Stimulated activated CD4-positive, alpha-beta T cell treated with anti-CD3 and anti-CD28 coated beads, Interleukin-4, amount 100 ng/mL, for 48 hours (primary cell): ENCODE measurements at regions not wholly inside any gene's neighbourhood (a gene's known extent, or its start where the extent isn't known, plus 50 kb on each side); places are given as distances from the start of the nearest gene placed in this dataset.

Experiments used
- DNase-seq, 2 donors: peaks; one replicate each; pipeline ENCODE4 v3.0.0-alpha.2; 2020; ENCODE audit warnings: low read depth in 2 of 2

DNA sequence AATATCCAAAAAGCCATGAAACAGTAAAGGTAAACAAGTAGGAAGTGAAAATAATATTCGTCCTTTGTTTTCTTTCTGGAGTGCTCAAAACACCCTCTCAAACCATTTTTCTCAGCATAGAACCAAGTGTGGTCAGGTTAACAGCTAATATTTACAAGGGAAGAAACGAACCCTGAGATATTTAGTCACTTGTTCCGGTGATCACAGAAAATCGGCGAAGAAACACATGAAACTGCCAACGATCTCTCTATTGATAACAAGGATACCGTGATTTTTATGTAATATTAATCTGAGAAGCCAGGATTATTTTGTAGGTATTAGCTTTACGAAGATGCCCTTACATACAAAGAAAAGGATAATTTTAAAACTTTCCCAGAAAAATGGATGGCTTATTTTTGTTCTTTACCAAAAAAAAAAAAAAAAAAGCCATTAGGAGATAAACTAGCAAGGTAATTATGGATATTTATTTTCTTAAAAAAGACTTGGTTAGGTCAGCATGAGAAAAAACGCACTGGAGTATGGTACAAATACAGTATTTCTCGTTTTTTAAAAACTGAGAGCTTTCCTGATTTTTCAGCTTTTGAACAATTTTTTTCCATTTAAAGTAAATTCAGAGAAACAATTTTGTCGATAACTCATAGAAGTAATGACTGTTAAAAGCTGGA, 107.3 kb upstream of the HNRNPU start:
- no peak for DNase-seq

DNA sequence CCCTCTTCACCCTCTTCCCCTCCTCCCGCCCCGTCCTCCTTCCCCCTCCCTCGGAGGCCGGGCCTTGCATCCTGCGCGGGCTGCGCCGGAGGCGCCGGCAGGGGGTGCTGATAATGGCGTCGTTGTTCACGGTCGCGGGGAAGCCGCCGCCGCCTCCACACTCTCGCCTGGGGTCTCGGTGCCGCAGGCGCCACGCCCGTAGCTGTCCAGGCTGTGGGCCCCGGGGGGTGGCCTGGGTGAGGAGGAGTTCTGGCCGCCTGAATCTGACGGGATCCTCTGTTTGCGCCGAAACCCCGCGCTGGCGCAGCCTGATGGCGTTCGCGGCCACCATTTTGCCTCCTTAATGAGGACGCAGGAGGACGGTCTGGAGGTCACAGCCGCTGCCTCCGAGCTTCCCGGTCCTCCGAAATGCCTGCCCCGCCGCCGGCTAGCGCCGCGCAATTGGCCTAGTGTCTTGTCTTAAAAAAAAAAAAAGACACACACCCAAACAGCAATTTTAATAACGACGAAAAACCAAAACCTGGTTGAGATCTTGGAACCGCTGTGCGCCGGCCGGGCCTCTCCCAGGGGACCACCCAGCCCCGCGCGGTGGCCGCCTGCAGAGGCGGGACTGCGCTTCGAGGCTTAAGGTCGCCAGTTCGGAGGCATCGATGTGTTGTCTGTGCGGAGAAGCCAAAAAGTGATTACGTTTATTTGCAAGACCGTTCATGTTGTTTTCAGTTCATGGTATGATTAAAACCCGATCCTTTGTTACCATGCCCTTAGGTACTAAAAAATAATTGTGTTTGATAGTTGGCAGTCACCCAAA, 106.6 kb upstream of the HNRNPU start:
- DNase-seq: peak; percentile 82 to 91

DNA sequence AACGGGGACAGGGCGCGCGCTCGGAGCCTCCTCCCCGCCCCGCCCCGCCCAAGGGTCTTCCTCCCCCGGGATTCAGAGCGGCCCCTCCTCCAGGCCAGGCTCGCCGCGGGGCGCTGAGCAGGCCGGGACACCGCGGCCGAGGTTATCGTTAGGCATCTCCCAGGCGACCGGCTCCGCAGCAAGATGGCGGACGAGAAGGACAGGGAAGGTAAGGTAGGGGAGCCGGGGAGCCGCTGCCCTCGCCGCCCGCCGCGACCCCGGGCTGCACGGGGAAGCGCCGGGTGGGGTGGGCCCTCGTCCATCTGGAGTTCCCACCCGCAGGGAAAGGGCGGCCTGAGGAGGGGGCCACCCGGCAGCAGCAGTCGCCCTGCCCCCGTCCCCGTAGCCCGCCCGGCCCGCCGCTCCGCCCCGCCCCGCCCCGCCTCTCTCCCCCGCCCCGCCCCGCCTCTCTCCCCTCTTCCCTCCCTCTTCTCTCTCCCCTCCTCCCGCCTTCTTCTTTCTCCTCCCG, 105.9 kb upstream of the HNRNPU start:
- peak; percentile 52 to 67 for DNase-seq

DNA sequence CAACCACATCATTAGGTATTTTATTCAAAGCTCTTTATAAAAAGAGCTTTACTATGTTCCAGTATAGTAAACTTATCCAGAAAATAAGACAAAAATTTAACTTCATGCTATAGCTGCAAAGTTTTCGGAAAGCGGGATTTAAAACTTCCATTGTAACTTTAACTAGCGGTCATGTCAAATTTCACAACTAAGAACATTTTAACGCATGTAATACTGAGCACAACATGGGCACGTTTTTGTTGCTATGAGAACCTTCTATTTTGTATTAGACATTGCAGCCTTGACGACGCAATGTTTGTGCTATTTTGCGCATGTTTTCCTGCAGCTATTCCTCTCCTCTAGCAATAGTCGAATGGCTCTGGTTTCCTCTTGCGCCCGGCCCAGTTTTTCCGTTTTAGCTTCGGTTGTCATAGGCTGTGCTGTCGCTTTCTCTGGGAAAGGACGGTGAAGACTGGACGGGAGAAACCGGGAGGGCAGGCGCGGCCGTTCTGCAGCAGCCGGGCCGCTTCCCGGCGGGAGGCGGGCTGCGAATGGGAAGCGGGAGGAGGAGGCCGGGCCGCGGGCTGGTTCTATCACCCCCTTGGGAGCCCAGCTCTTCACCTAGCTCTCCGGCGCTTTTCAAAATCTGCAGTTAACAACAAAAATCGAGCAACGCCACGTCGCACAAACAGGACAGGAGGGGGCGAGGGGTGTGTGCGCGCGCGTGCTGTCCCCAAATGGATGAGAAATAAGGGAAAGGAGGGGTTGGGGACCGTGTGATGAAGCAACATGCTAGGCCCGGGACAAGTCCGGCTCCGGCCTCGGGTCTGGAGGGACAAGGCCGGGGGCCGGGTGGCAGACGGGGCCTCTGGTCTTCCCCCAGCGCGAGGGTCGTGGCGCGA, 105.3 kb upstream of the HNRNPU start:
- DNase-seq: peak; percentile 24 to 38

DNA sequence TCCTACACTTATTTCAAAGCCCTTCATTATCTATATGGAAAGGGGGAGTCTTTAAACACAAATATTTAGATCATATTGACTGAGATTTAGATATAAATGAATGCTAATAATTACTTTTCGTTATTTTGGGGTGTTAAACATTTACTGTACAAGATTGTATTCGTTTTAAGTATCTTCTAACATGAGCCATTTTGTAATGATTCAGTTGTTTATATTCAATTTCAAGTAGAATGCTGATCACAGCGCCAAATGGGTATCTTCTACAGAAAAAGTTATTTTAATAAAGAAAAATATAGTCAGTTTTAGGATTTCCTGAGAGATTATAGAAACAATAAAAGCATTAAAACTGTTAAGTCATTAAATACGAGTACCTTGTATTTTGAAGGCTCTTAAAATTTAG, 104.5 kb upstream of the HNRNPU start:
- no peak for DNase-seq

DNA sequence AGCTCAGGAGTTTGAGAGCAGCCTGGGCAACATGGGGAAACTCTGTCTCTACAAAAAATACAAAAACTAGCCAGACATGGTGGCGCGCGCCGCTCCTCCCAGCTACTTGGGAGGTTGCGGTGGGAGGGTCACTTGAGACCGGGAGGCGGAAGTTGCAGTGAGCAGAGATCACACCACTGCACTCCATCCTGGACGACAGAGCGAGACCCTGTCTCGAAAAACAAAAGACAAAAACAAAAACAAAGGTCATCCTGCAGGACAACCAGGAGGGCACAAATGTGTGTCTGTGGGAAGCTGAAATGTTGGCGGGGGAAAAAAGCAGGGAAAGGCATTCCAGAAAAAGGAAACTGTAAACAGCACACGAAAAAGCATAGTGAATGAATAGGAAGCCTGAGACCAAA, 104.1 kb upstream of the HNRNPU start:
- no peak for DNase-seq

DNA sequence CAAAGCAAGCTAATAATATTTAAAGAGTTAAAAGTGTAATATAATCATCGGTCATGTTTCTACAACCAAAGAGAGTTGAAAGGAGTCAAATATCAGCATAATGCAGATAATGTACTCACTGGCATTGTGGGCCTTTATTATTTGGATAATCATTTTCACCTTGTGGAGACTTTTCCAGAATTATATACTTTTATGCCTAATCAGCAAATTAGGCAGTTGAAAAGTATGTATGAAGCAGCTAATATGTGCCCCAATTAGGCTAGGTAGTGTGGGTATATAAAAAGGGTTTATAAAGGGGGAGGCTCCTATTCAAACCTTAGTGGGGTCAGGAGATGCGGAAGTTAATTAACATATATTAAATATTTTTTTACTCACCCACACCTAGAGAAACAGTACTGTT, 102.8 kb upstream of the HNRNPU start:
- no peak for DNase-seq

DNA sequence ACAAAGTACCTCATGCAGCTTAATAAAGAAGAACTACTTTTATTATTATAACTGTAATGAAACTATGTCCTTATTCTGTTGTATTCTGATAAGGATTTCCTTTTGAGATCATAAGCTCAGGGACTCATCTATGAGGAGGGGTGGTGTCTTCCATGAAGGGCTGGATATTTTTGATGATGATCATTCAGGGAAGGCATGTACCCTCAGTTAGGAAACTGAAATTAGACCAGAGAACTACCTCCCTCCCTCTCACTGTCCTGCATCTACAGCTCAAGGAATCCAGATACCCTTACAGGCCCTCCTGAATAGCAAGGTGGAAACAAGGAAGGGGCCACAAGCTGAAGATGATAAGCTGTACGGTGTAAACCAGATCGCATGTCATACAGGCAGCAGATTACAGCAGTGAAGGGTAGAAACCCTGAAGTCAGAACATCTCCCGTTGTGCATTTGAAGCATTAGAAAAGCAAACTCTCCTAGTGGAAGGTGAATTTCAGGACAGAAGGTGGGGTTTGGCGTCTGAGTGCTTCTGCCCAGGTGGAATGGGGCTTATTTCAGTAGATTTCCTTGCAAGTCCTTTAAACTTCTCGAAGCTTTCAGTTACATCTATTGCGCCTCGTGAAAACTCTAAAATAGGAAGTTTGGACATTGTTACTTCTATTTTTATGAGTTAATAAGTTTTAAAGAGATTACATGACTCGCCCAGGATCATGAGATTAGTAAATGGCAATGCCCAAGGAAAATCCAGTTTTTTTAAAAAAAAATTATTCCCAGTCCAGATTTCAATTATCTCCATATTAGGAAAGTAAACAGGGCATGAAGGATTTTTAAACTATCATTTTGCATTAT, 101.1 kb upstream of the HNRNPU start:
- DNase-seq: no peak

DNA sequence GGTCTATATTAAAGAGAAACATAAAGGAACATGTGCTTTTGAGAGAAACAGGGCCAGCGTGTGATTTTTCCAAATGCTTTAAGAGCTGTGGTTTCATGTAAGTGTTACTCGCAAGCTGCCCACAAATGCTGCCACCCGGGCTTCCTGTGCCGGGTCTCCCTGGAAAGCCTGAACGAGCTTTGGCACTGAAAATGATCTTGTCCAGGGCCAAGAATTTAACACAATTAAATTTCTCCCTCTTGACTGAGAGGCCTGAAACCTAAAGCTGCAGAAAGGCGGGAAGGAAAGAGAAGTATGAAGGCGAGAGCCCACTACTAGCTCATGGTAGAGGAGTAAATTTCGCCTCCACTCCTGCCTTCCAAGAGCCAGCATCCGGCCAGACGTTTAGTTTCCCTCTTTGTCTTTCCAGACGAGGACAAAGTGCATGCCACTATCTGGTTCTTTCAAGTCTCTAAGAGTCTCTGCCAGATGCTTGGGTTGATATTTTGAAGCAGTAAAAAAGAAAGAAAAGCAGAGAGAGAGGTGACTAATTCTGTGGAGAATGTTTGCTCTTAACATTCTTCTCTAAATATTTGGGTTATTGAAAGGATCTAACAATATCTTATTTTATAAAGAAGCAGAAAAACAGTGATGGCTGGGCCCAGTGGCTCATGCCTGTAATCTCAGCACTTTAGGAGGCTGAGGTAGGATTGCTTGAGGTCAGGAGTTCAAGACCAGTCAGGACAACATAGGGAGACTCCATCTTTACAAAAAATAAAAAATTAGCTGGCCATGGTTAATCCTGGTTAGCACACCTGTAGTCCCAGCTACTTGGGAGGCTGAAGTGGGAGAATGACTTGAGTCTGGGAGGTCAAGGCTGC, 100.0 kb upstream of the HNRNPU start:
- DNase-seq: no peak

DNA sequence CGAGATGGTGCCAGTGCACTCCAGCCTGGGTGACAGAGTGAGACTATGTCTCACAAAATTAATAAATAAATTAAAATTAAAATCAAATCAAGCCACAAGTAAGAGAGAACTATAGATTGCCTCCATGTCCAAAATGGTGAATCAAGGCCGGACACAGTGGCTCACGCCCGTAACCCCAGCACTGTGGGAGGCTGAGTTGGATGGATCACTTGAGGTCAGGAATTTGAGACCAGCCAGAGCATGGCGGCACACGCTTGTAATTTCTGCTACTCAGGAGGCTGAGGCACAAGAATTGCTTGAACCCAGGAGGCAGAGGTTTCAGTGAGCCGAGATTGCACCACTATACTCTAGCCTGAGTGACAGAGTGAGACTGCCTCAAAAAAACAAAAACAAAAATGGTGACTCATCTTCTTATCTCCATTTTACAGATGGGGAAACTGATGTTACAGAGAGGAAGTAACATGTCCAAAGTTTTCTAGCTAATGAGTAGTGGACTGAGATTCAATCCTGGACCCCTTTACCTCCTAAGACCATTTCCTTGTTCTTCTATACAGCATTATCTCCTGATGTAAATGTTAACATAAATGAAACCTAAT, 99.0 kb upstream of the HNRNPU start:
- DNase-seq: no peak

DNA sequence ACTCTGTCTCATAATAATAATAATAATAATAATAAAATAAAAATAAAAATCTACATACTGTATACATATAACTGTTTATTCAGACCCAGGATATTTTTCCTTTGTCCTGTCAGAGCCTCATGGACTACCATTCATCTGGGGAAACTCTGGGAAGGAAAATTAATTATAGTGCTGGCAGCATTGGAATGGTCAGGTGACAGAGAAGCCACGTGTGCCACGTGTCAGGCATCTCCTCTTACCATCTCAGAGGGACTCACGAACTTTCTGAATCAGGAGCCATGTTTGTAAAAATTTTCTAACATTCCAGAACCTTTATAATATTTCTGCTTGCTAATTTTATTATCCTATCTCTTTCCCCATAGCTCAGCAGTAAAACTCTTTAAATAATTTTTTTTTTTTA, 97.8 kb upstream of the HNRNPU start:
- DNase-seq: no peak

DNA sequence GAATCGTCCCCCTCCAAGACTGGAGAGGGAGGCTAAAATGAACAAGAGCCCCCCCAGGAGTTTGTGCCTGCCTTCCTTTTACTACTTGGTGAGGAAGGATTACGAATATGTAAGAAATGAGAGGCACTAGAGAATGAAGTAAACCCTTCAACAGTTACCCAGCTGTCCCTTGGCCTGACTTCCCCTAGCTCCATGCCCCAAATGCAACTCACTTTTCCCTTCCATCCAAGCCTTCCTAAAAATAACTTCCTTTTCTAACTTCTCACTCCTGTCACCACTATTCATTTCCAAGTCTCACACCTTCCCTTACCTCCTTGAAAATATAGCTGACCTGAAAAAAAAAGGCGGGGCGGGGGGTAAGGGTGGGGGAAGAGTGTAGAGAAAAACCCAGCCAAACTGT, 96.6 kb upstream of the HNRNPU start:
- no peak for DNase-seq

DNA sequence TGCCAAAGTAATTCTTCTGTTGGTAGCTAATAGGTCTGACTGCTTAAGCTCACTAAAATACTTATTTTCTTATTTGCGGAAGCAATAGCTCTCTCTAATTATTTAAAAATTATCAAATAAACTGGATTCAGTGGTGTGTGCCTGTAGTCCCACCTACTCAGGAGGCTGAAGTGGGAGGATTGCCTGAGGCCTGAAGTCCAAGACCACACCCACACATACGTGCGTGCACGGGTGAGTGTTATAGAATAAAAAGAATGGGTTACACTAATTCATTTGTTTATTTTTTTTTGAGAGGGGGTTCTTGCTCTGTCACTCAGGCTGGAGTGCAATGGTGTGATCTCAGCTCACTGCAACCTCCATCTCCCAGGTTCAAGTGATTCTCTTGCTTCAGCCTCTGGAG, 94.2 kb upstream of the HNRNPU start:
- DNase-seq: no peak

DNA sequence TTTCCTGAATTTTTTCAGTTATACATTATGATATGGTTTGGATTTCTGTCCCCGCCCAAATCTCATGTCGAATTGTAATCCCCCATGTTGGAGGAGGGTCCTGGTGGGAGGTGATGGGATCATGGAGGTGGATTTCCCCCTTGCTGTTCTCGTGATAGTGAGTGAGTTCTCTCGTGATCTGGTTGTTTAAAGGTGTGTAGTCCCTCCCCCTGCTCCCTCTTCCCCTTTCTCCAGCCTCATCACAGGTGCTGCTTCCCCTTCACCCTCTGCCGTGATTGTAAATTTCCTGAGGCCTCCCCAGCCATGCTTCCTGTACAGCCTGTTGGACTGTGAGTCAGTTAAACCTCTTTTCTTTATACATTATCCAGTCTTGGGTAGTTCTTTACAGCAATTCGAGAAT, 93.2 kb upstream of the HNRNPU start:
- DNase-seq: no peak

DNA sequence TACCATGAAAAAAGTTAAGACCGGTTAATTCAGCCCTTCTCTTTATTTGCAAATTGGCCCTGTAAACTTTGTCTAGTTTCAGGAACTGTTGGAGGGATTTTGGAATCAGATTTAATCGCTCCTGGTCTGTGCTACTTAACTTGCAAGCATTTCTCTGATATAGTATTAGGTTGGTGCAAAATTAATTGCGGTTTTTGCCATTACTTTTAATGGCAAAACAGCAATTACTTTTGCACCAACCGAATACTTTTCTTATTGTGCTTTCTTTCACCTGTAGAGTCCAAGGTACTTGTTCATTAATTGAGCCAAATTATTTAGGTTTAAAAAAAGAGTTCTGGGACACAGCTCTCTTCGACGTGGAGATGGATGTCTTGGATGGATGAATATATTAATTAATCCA, 92.8 kb upstream of the HNRNPU start:
- no peak for DNase-seq

DNA sequence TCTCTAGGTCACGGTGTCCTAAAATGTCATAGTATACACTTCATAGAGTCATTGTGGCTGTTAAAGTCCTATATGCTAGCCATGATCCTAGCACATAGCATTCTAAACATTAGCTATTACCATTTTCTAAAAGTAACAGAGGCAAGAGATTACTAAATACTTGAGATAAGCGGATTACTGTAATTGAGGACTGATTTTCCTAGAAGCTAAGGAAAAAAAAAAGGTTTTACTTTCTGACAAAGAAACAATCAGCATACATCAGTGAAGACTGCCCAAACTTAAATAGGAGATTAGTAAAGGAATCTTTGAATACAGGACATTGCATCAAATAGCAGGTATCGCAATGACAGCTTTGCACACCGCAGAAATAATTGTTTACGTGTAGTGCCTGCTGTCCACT, 91.3 kb upstream of the HNRNPU start:
- DNase-seq: no peak

DNA sequence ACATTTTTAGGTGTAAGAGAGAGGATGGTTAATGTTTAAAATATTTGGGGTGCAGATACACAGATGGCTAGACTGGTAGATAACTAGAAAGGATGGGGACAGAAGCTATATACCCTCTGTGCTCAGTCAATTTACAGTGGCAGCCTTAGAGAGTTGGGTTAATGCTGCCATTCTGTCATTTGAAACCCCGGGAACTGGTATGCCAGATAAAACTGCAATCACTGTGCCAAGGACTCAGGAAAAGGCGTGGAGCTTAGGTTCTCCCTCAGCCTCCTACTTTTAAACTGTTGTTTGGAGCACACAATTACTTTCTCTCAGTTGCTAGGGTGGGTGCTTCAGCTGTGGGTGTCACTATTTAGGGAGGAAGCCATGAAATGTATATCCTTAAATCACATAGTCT, 90.0 kb upstream of the HNRNPU start:
- no peak for DNase-seq

DNA sequence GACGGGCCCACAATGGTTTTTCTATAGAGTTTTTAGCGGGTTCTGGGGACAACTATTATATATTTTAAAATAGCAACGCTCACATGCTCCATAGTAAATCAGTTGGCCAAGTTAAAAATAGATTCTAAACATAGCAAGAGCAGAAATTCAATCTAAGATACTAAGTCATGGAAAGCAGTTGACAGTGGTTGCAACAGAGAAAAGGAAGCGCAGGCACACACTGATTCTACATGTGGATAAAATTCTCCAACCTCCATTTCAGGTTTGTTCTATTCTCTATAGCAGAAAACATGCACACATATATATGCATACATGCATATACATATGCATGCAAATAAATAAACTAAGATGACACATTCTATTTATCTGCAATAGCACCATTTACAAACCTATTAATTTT, 89.6 kb upstream of the HNRNPU start:
- no peak for DNase-seq

DNA sequence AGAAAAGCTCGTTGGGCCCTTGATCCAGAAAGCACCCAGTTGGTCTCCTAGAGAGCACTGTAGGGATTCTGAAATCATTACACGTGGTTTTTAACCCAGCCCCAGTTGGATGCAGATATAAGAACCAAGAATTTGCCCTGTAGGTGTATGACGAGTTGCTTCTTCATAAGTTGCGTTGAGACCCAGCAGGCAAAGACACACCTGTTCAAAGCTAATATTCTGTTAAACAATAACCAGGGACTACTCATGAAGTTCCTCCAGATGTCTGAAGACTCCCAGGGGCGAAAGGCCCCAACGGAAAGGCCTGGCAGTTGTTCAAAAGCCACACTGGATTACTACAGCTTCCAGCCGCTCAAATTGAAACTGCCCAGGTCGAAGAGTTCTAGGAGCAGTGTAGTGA, 88.6 kb upstream of the HNRNPU start:
- no peak for DNase-seq

DNA sequence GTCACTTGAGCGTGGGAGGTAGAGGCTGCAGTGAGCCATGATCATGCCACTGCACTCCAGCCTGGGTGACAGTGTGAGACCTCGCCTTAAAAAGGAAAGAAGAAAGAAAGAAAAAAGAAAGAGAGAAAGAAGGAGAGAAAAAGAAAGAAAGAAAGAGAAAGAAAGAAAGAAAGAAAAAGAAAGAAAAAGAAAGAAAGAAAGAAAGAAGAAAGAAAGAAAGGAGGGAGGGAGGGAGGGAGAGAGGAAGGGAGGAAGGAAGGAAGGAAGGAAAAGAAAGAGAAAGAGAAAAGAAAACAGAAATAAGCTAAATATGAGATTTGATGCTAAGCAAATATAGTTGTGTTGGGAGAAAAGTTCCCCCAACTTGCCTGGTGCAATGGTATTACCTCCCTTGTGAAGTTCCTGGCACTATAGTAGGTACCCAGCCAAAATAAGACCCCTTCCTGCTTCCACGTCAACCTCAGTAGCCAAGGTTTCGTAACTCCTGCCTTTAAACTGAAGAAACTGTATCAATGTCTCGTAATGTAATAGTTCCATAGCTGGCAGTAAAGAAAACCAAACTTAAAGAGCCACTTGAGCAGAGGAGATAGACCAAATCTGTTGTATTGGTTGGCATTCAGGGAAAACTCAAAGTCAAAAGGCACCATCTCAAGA, 88.1 kb upstream of the HNRNPU start:
- no peak for DNase-seq
